ENCODE measurements at regions not wholly inside any gene's neighbourhood (a gene's known extent, or its start where the extent isn't known, plus 50 kb on each side); places are given as distances from the start of the nearest gene placed in this dataset.

- H3K4me3 ChIP-seq (ENCODE audit: low read length in 2 of 2) = no peak overlapping the region
- H3K27me3 ChIP-seq (ENCODE audit: control insufficient read depth in 2 of 2, insufficient read depth in 2 of 2, low read length in 2 of 2) = no peaks in the 10 kb centered on the region
- no peaks in the 10 kb centered on the region for H3K4me1 ChIP-seq (ENCODE audit: control insufficient read depth in 2 of 2, insufficient read depth in 2 of 2, low read length in 2 of 2)
- no peak overlapping the region for H3K9ac ChIP-seq (ENCODE audit: low read depth in 1 of 2, low read length in 2 of 2)
- no peaks in the 10 kb centered on the region for H3K9me3 ChIP-seq (ENCODE audit: control insufficient read depth in 2 of 2, low read length in 2 of 2)
- no peaks in the 10 kb centered on the region for H3K36me3 ChIP-seq (ENCODE audit: control insufficient read depth in 2 of 2, insufficient read depth in 2 of 2, low read length in 2 of 2)
- H3K27ac ChIP-seq (ENCODE audit: low read depth in 2 of 2, low read length in 2 of 2) = no peak overlapping the region
Observed at GRCh38 chr2:7499018-7499417, 581.8 kb downstream of the RNF144A start.

GRCh38 chr2:7502336-7502735 is 585.1 kb downstream of the RNF144A start:
- no peaks in the 10 kb centered on the region for H3K9me3 ChIP-seq (ENCODE audit: control insufficient read depth in 2 of 2, low read length in 2 of 2)
- H3K9ac ChIP-seq (ENCODE audit: low read depth in 1 of 2, low read length in 2 of 2) = no peak overlapping the region
- H3K4me1 ChIP-seq (ENCODE audit: control insufficient read depth in 2 of 2, insufficient read depth in 2 of 2, low read length in 2 of 2) = no peaks in the 10 kb centered on the region
- no peak overlapping the region for H3K27ac ChIP-seq (ENCODE audit: low read depth in 2 of 2, low read length in 2 of 2)
- H3K4me3 ChIP-seq (ENCODE audit: low read length in 2 of 2) = no peak overlapping the region
- H3K36me3 ChIP-seq (ENCODE audit: control insufficient read depth in 2 of 2, insufficient read depth in 2 of 2, low read length in 2 of 2) = no peaks in the 10 kb centered on the region
- H3K27me3 ChIP-seq (ENCODE audit: control insufficient read depth in 2 of 2, insufficient read depth in 2 of 2, low read length in 2 of 2) = no peaks in the 10 kb centered on the region

GRCh38 chr2:7508296-7508943 is 591.2 kb downstream of the RNF144A start:
- Histone ChIP-seq H3K27ac (ENCODE audit: low read depth in 2 of 2, low read length in 2 of 2) (no peak overlapping the region), H3K36me3 (ENCODE audit: control insufficient read depth in 2 of 2, insufficient read depth in 2 of 2, low read length in 2 of 2) (no peaks in the 10 kb centered on the region), H3K4me3 (ENCODE audit: low read length in 2 of 2) (no peak overlapping the region), H3K27me3 (ENCODE audit: control insufficient read depth in 2 of 2, insufficient read depth in 2 of 2, low read length in 2 of 2) (no peaks in the 10 kb centered on the region), H3K9ac (ENCODE audit: low read depth in 1 of 2, low read length in 2 of 2) (no peak overlapping the region), H3K9me3 (ENCODE audit: control insufficient read depth in 2 of 2, low read length in 2 of 2) (no peaks in the 10 kb centered on the region), H3K4me1 (ENCODE audit: control insufficient read depth in 2 of 2, insufficient read depth in 2 of 2, low read length in 2 of 2) (no peaks in the 10 kb centered on the region)

- no peak overlapping the region for H3K9ac ChIP-seq (ENCODE audit: low read depth in 1 of 2, low read length in 2 of 2)
- no peaks in the 10 kb centered on the region for H3K27me3 ChIP-seq (ENCODE audit: control insufficient read depth in 2 of 2, insufficient read depth in 2 of 2, low read length in 2 of 2)
- H3K9me3 ChIP-seq (ENCODE audit: control insufficient read depth in 2 of 2, low read length in 2 of 2) = no peaks in the 10 kb centered on the region
Observed at GRCh38 chr2:7510353-7510752, 593.1 kb downstream of the RNF144A start.

GRCh38 chr2:7513834-7514233 is 596.6 kb downstream of the RNF144A start:
- Histone ChIP-seq H3K36me3 (ENCODE audit: control insufficient read depth in 2 of 2, insufficient read depth in 2 of 2, low read length in 2 of 2) (no peaks in the 10 kb centered on the region), H3K27me3 (ENCODE audit: control insufficient read depth in 2 of 2, insufficient read depth in 2 of 2, low read length in 2 of 2) (no peaks in the 10 kb centered on the region), H3K4me1 (ENCODE audit: control insufficient read depth in 2 of 2, insufficient read depth in 2 of 2, low read length in 2 of 2) (no peaks in the 10 kb centered on the region)

More at GRCh38 chr2:7510353-7510752, 593.1 kb downstream of the RNF144A start:
- H3K36me3 ChIP-seq (ENCODE audit: control insufficient read depth in 2 of 2, insufficient read depth in 2 of 2, low read length in 2 of 2) = no peaks in the 10 kb centered on the region
- no peak overlapping the region for H3K4me3 ChIP-seq (ENCODE audit: low read length in 2 of 2)
- no peaks in the 10 kb centered on the region for H3K4me1 ChIP-seq (ENCODE audit: control insufficient read depth in 2 of 2, insufficient read depth in 2 of 2, low read length in 2 of 2)
- no peak overlapping the region for H3K27ac ChIP-seq (ENCODE audit: low read depth in 2 of 2, low read length in 2 of 2)

GRCh38 chr2:7515327-7515726 is 598.1 kb downstream of the RNF144A start:
- Histone ChIP-seq H3K27ac (ENCODE audit: low read depth in 2 of 2, low read length in 2 of 2) (no peak overlapping the region), H3K9me3 (ENCODE audit: control insufficient read depth in 2 of 2, low read length in 2 of 2) (no peaks in the 10 kb centered on the region), H3K27me3 (ENCODE audit: control insufficient read depth in 2 of 2, insufficient read depth in 2 of 2, low read length in 2 of 2) (no peaks in the 10 kb centered on the region), H3K36me3 (ENCODE audit: control insufficient read depth in 2 of 2, insufficient read depth in 2 of 2, low read length in 2 of 2) (no peaks in the 10 kb centered on the region), H3K4me1 (ENCODE audit: control insufficient read depth in 2 of 2, insufficient read depth in 2 of 2, low read length in 2 of 2) (no peaks in the 10 kb centered on the region), H3K4me3 (ENCODE audit: low read length in 2 of 2) (no peak overlapping the region), H3K9ac (ENCODE audit: low read depth in 1 of 2, low read length in 2 of 2) (no peak overlapping the region)

More at GRCh38 chr2:7513834-7514233, 596.6 kb downstream of the RNF144A start:
- Histone ChIP-seq H3K9me3 (ENCODE audit: control insufficient read depth in 2 of 2, low read length in 2 of 2) (no peaks in the 10 kb centered on the region), H3K27ac (ENCODE audit: low read depth in 2 of 2, low read length in 2 of 2) (no peak overlapping the region), H3K9ac (ENCODE audit: low read depth in 1 of 2, low read length in 2 of 2) (no peak overlapping the region), H3K4me3 (ENCODE audit: low read length in 2 of 2) (no peak overlapping the region)

GRCh38 chr2:7516484-7517063 is 599.4 kb downstream of the RNF144A start:
- Histone ChIP-seq H3K4me1 (ENCODE audit: control insufficient read depth in 2 of 2, insufficient read depth in 2 of 2, low read length in 2 of 2) (no peaks in the 10 kb centered on the region), H3K9me3 (ENCODE audit: control insufficient read depth in 2 of 2, low read length in 2 of 2) (no peaks in the 10 kb centered on the region), H3K27ac (ENCODE audit: low read depth in 2 of 2, low read length in 2 of 2) (no peak overlapping the region), H3K36me3 (ENCODE audit: control insufficient read depth in 2 of 2, insufficient read depth in 2 of 2, low read length in 2 of 2) (no peaks in the 10 kb centered on the region), H3K4me3 (ENCODE audit: low read length in 2 of 2) (no peak overlapping the region), H3K27me3 (ENCODE audit: control insufficient read depth in 2 of 2, insufficient read depth in 2 of 2, low read length in 2 of 2) (no peaks in the 10 kb centered on the region), H3K9ac (ENCODE audit: low read depth in 1 of 2, low read length in 2 of 2) (no peak overlapping the region)

GRCh38 chr2:7517088-7517487 is 599.9 kb downstream of the RNF144A start:
- no peak overlapping the region for H3K27ac ChIP-seq (ENCODE audit: low read depth in 2 of 2, low read length in 2 of 2)
- no peaks in the 10 kb centered on the region for H3K9me3 ChIP-seq (ENCODE audit: control insufficient read depth in 2 of 2, low read length in 2 of 2)
- no peaks in the 10 kb centered on the region for H3K27me3 ChIP-seq (ENCODE audit: control insufficient read depth in 2 of 2, insufficient read depth in 2 of 2, low read length in 2 of 2)
- H3K4me1 ChIP-seq (ENCODE audit: control insufficient read depth in 2 of 2, insufficient read depth in 2 of 2, low read length in 2 of 2) = no peaks in the 10 kb centered on the region
- H3K9ac ChIP-seq (ENCODE audit: low read depth in 1 of 2, low read length in 2 of 2) = no peak overlapping the region
- no peaks in the 10 kb centered on the region for H3K36me3 ChIP-seq (ENCODE audit: control insufficient read depth in 2 of 2, insufficient read depth in 2 of 2, low read length in 2 of 2)
- no peak overlapping the region for H3K4me3 ChIP-seq (ENCODE audit: low read length in 2 of 2)

GRCh38 chr2:7517851-7518250 is 600.6 kb downstream of the RNF144A start:
- Histone ChIP-seq H3K36me3 (ENCODE audit: control insufficient read depth in 2 of 2, insufficient read depth in 2 of 2, low read length in 2 of 2) (no peaks in the 10 kb centered on the region), H3K9ac (ENCODE audit: low read depth in 1 of 2, low read length in 2 of 2) (no peak overlapping the region), H3K27me3 (ENCODE audit: control insufficient read depth in 2 of 2, insufficient read depth in 2 of 2, low read length in 2 of 2) (no peaks in the 10 kb centered on the region), H3K27ac (ENCODE audit: low read depth in 2 of 2, low read length in 2 of 2) (no peak overlapping the region), H3K9me3 (ENCODE audit: control insufficient read depth in 2 of 2, low read length in 2 of 2) (no peaks in the 10 kb centered on the region), H3K4me3 (ENCODE audit: low read length in 2 of 2) (no peak overlapping the region), H3K4me1 (ENCODE audit: control insufficient read depth in 2 of 2, insufficient read depth in 2 of 2, low read length in 2 of 2) (no peaks in the 10 kb centered on the region)

GRCh38 chr2:7523481-7524120 is 606.4 kb downstream of the RNF144A start:
- no peaks in the 10 kb centered on the region for H3K27me3 ChIP-seq (ENCODE audit: control insufficient read depth in 2 of 2, insufficient read depth in 2 of 2, low read length in 2 of 2)
- no peaks in the 10 kb centered on the region for H3K4me1 ChIP-seq (ENCODE audit: control insufficient read depth in 2 of 2, insufficient read depth in 2 of 2, low read length in 2 of 2)
- no peak overlapping the region for H3K4me3 ChIP-seq (ENCODE audit: low read length in 2 of 2)
- no peaks in the 10 kb centered on the region for H3K9me3 ChIP-seq (ENCODE audit: control insufficient read depth in 2 of 2, low read length in 2 of 2)
- H3K27ac ChIP-seq (ENCODE audit: low read depth in 2 of 2, low read length in 2 of 2) = no peak overlapping the region
- no peak overlapping the region for H3K9ac ChIP-seq (ENCODE audit: low read depth in 1 of 2, low read length in 2 of 2)
- H3K36me3 ChIP-seq (ENCODE audit: control insufficient read depth in 2 of 2, insufficient read depth in 2 of 2, low read length in 2 of 2) = no peaks in the 10 kb centered on the region
